K562 (cell line): ENCODE measurements at regions not wholly inside any gene's neighbourhood (a gene's known extent, or its start where the extent isn't known, plus 50 kb on each side); places are given as distances from the start of the nearest gene placed in this dataset.

ENCODE experiments used
- ATAC-seq: fragments of 200-7000 bp; cut with Tn5 transposase; 3 replicates; pipeline ENCODE4 v1.9.1; 2020; ENCODE audit warnings: moderate library complexity
- BruUV-seq: library from RNA; stranded (reverse); fragments of 400-500 nt; replicated peaks from 2 replicates; lab custom pipeline; 2021; lab: Mats Ljungman, UMichigan
- CTCF ChIA-PET: fragments of 300-600 bp; formaldehyde crosslinking; extraction: SDS; loops from one replicate; lab custom pipeline; 2021; ENCODE audit warnings: low intra/inter-chr PET ratio; lab: Yijun Ruan, JAX
- POLR2A ChIA-PET: fragments of 300-600, 350-650 bp; sonication (Branson Sonifier 250); formaldehyde crosslinking; extraction: SDS; loops from one replicate; lab custom pipeline; 2021; ENCODE audit warnings: antibody characterized with exemption, inconsistent platforms; lab: Yijun Ruan, JAX
- DNase-seq, 4 experiments: peaks; one replicate each; pipeline versions ENCODE4 v3.0.0 to v3.0.0-alpha.2; 2011 to 2018; ENCODE audit warnings: low spot score in 3 of 4, mixed read lengths in 3 of 4; ENCODE audit errors: extremely low read depth in 1 of 4
- FAIRE-seq: peaks from 2 replicates; lab custom pipeline; 2011; peaks lifted over from hg19 to GRCh38; lab: Jason Lieb, UNC
- H2AFZ ChIP-seq: 2 replicates; pipeline ENCODE4 v1.6.0; 2011; ENCODE audit warnings: low read depth, low read length, control low read depth, inconsistent platforms
- H3K27ac ChIP-seq: fragments of 200-600 bp; 3 replicates; pipeline ENCODE4 v1.8.0; 2011; ENCODE audit warnings: low read depth, mild to moderate bottlenecking, control low read depth, inconsistent platforms, low read length, moderate library complexity, mixed read lengths; ENCODE audit errors: extremely low read depth
- H3K27me3 ChIP-seq, 2 experiments: fragments of 300-600 bp in 1 of 2; 2 replicates in 1 of 2; 3 replicates in 1 of 2; pipeline versions ENCODE4 v1.6.0 to v1.8.0; 2011; ENCODE audit warnings: inconsistent platforms in 2 of 2, low read length in 2 of 2, mild to moderate bottlenecking in 1 of 2, mixed read lengths in 1 of 2, moderate library complexity in 1 of 2; ENCODE audit not compliant: control insufficient read depth in 2 of 2, insufficient read depth in 2 of 2
- H3K36me3 ChIP-seq: fragments of 300-600 bp; 3 replicates; pipeline ENCODE4 v1.8.0; 2011; ENCODE audit warnings: mild to moderate bottlenecking, low read length, inconsistent platforms; ENCODE audit not compliant: control insufficient read depth, insufficient read depth
- H3K4me1 ChIP-seq, 2 experiments: fragments of 200-600 bp in 1 of 2; replicated peaks in 1 of 2; 2 replicates in 1 of 2; 3 replicates in 1 of 2; pipeline versions ENCODE4 v1.5.1 to v1.8.0; 2011; ENCODE audit warnings: inconsistent platforms in 2 of 2, low read length in 2 of 2, mild to moderate bottlenecking in 1 of 2, mixed read lengths in 1 of 2, moderate library complexity in 1 of 2; ENCODE audit not compliant: control insufficient read depth in 2 of 2, insufficient read depth in 2 of 2
- H3K4me2 ChIP-seq: 2 replicates; pipeline ENCODE4 v1.6.1; 2011; ENCODE audit warnings: low read length, control low read depth, inconsistent platforms, mixed read lengths; ENCODE audit not compliant: insufficient read depth
- H3K4me3 ChIP-seq: fragments of 200-600 bp; sonication (generic), shearing (Covaris generic); 2 replicates; pipeline ENCODE4 v1.5.1; 2016; ENCODE audit warnings: control low read depth, inconsistent platforms
- H3K79me2 ChIP-seq: fragments of 200-600 bp; 3 replicates; pipeline ENCODE4 v1.8.0; 2011; ENCODE audit warnings: low read length, inconsistent platforms; ENCODE audit not compliant: control insufficient read depth, insufficient read depth
- H3K9ac ChIP-seq, 2 experiments: 2 replicates each; pipeline versions ENCODE4 v1.6.0 to v1.6.1; 2011; ENCODE audit warnings: low read depth in 2 of 2, low read length in 2 of 2, control low read depth in 1 of 2, inconsistent platforms in 1 of 2, mild to moderate bottlenecking in 1 of 2, mixed read lengths in 1 of 2; ENCODE audit not compliant: insufficient read depth in 1 of 2
- H3K9me1 ChIP-seq: one replicate; pipeline ENCODE4 v1.6.0; 2011; ENCODE audit warnings: inconsistent platforms, mild to moderate bottlenecking, low read length, moderate library complexity; ENCODE audit not compliant: control insufficient read depth, insufficient read depth
- H3K9me3 ChIP-seq: replicated peaks from 2 replicates; pipeline ENCODE4 v1.5.1; 2011; ENCODE audit warnings: low read depth, low read length, inconsistent platforms; ENCODE audit not compliant: control insufficient read depth, insufficient read depth
- H4K20me1 ChIP-seq: replicated peaks from 2 replicates; pipeline ENCODE4 v1.6.1; 2011; ENCODE audit warnings: low read length, inconsistent platforms, mixed read lengths; ENCODE audit not compliant: control insufficient read depth, insufficient read depth
- CHD1 ChIP-seq: fragments of 200-600 bp; sonication (generic); IDR thresholded peaks from one replicate; pipeline ENCODE4 v1.6.1; 2012; ENCODE audit warnings: mild to moderate bottlenecking, moderate library complexity, low read length, inconsistent platforms
- NR1H2 ChIP-seq: sonication (generic); formaldehyde crosslinking; IDR thresholded peaks from 2 replicates; pipeline ENCODE4 v1.4.0; 2020; ENCODE audit warnings: mild to moderate bottlenecking, missing genetic modification reagents
- ZNF263 ChIP-seq: sonication (generic); formaldehyde crosslinking; IDR thresholded peaks from 2 replicates; pipeline ENCODE4 v1.8.0; 2022; ENCODE audit warnings: mild to moderate bottlenecking, missing genetic modification reagents, borderline replicate concordance
- WGBS: fragments of 100-300 bp; shearing (Covaris generic); methylation state at CpG from one replicate; pipeline ENCODE4 v1.1.6; 2016; ENCODE audit warnings: low coverage, mixed read lengths; ENCODE audit not compliant: insufficient coverage; ENCODE audit errors: missing lambda C conversion rate; 5-methylcytosine and 5-hydroxymethylcytosine counted together
- in situ Hi-C: fragments of 300-500 bp; cut with MboI; formaldehyde crosslinking; loops from 4 replicates; pipeline ENCODE4 v1.15.0; 2018; ENCODE audit warnings: inconsistent platforms, mixed read lengths
- intact Hi-C: fragments of 100-400 bp; cut with micrococcal nuclease; formaldehyde crosslinking; loops from 2 replicates; pipeline ENCODE4 v1.14.2; 2022
- TF ChIP-seq, protein P1 (sequence below), 2 experiments: IDR thresholded peaks in 1 of 2; conservative IDR thresholded peaks in 1 of 2; 2 replicates each; pipeline ENCODE4 v1.6.1; 2016; ENCODE audit warnings: low read depth in 2 of 2, mild to moderate bottlenecking in 1 of 2, missing compliant biosample characterization in 1 of 2, missing genetic modification characterization in 1 of 2, moderate library complexity in 1 of 2

DNA sequence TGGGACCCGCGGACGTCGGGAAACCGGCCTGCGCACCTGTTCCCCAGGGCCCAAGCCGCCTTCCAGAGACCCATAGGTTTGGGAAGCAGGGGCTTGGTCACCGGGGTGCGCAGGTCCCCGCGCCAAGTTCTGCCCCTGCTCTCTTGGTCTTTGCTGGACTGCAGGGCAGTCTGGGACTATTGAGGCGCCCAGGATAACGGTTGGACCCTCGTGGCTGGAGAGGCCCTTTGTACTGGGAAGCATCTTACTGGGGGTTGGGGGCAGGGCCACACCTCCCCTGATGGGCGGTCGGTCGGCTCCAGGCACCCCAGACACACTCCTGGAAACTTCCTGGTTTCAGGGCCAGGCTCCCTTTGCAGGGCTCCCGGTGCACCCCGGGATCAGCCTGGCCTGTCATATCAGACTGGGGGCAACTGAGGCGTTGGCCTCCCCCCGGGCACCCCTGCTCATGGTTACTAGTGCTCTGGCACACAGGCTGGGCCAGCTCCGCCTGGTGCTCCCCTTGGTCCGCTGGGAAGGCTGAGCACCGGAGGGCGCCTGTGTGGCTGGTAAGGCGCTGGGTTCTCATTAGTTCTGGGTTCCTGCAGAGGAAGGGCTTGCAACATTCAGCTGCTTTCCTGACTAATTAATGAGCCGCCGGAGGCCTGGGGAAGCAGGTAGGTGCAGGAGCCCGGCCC lies 1250.5 kb downstream of the BRD1 start:
- no peaks in the 10 kb centered on the region; a peak in 1 of 5 replicates for H3K27me3 ChIP-seq
- H3K9ac ChIP-seq: no peak overlapping the region
- ChIA-PET CTCF (no interaction called here), POLR2A (no interaction called here)
- no peak overlapping the region for H3K27ac ChIP-seq
- no peaks in the 10 kb centered on the region for H3K9me3 ChIP-seq
- WGBS: 19% methylated on average over 11 of the region's 29 CpGs
- intact Hi-C loops (no loop called here), in situ Hi-C loops (no loop called here)
- BruUV-seq: no TSS peak
- no peak overlapping the region for H3K4me2 ChIP-seq
- H3K36me3 ChIP-seq: no peaks in the 10 kb centered on the region
- no peak overlapping the region for H3K4me3 ChIP-seq
- H4K20me1 ChIP-seq: no peaks in the 10 kb centered on the region
- no peaks in the 10 kb centered on the region for H3K9me1 ChIP-seq
- ATAC-seq (no peak), DNase-seq (no peak), FAIRE-seq (no peak)
- no peaks in the 10 kb centered on the region for H3K4me1 ChIP-seq
- TF ChIP-seq, protein P1, sequence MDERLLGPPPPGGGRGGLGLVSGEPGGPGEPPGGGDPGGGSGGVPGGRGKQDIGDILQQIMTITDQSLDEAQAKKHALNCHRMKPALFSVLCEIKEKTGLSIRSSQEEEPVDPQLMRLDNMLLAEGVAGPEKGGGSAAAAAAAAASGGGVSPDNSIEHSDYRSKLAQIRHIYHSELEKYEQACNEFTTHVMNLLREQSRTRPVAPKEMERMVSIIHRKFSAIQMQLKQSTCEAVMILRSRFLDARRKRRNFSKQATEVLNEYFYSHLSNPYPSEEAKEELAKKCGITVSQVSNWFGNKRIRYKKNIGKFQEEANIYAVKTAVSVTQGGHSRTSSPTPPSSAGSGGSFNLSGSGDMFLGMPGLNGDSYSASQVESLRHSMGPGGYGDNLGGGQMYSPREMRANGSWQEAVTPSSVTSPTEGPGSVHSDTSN (CRISPR knock-in tag; IDR thresholded peaks at IDR 0.05; ENCODE audit: low read depth): no peak
- TF ChIP-seq, protein P1 (tag; conservative IDR thresholded peaks at IDR 0.05; ENCODE audit: low read depth): no peak
- no peak for TF ChIP-seq ZNF263 (CRISPR knock-in tag)
- no peak for TF ChIP-seq CHD1
- no peak for TF ChIP-seq NR1H2 (CRISPR knock-in tag)
- no peak overlapping the region for H2AFZ ChIP-seq
- no peaks in the 10 kb centered on the region for H3K79me2 ChIP-seq
